Adrenal gland (tissue), 5 donors: ENCODE measurements at regions not wholly inside any gene's neighbourhood (a gene's known extent, or its start where the extent isn't known, plus 50 kb on each side); places are given as distances from the start of the nearest gene placed in this dataset.

ENCODE experiments used
- CTCF ChIP-seq, 6 experiments: fragments of 450-650 bp in 4 of 6; fragments of 200-600 bp in 2 of 6; sonication (generic) in 1 of 6; IDR thresholded peaks; 1 replicate in 5 of 6; 2 replicates in 1 of 6; pipeline versions ENCODE4 v1.5.1 to v1.8.0; 2016 to 2021; ENCODE audit warnings: antibody characterized with exemption in 6 of 6, mild to moderate bottlenecking in 2 of 6, moderate library complexity in 1 of 6
- POLR2A ChIP-seq, 2 donors: fragments of 450-650 bp; IDR thresholded peaks; one replicate each; pipeline ENCODE4 v1.6.1; 2017; ENCODE audit warnings: antibody characterized with exemption in 2 of 2, mild to moderate bottlenecking in 2 of 2, moderate library complexity in 1 of 2
- donor health status: DM: no; HTN: no; CAD: no.

DNA sequence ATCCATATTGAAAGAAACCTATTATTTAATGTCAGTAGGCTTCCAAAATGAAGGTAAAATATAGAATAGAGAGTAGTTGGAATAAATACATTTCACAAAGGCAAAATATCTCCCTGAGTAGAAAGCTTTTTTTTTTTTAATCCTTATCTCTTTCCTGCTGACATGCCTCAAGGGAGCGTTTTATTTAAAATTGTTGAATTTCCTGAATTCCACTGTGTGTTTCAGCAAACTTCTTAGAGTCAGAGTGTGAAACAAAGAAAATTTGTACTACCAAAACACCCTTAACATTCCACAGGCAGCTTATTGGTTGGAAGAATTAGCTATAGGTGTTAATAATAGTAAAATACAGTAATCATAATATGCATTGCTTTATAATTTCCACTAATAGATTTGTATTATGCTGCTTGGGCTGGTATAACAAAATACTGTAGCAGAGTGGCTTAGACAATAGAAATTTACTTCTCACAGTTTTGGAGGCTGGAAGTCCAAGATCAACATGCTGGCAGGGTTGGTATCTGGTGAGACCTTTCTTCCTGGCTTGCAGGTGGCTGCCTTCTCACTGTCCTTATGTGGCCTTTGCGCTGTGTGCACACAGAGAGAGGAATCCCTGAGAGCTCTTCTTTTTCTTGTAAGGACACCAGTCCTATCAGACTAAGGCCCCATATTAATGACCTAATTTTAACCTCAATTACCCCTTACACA is 468.4 kb upstream of the C1orf87 start:
- TF ChIP-seq CTCF (IDR thresholded peaks at IDR 0.05) (no peak), POLR2A (IDR thresholded peaks at IDR 0.05) (no peak)
